ENCODE measurements at regions not wholly inside any gene's neighbourhood (a gene's known extent, or its start where the extent isn't known, plus 50 kb on each side); places are given as distances from the start of the nearest gene placed in this dataset.

GRCh38 chr9:129263836-129264235 is 85.8 kb upstream of the IER5L start:
- H3K27ac ChIP-seq = no peak overlapping the region
- no peak for TF ChIP-seq ZFX (IDR thresholded peaks at IDR 0.05; ENCODE audit: borderline replicate concordance)
- TF ChIP-seq, protein P1, sequence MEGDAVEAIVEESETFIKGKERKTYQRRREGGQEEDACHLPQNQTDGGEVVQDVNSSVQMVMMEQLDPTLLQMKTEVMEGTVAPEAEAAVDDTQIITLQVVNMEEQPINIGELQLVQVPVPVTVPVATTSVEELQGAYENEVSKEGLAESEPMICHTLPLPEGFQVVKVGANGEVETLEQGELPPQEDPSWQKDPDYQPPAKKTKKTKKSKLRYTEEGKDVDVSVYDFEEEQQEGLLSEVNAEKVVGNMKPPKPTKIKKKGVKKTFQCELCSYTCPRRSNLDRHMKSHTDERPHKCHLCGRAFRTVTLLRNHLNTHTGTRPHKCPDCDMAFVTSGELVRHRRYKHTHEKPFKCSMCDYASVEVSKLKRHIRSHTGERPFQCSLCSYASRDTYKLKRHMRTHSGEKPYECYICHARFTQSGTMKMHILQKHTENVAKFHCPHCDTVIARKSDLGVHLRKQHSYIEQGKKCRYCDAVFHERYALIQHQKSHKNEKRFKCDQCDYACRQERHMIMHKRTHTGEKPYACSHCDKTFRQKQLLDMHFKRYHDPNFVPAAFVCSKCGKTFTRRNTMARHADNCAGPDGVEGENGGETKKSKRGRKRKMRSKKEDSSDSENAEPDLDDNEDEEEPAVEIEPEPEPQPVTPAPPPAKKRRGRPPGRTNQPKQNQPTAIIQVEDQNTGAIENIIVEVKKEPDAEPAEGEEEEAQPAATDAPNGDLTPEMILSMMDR (IDR thresholded peaks at IDR 0.05) = no peak

GRCh38 chr9:129262261-129262660 is 84.2 kb upstream of the IER5L start:
- TF ChIP-seq, protein P1 (IDR thresholded peaks at IDR 0.05) = no peak
- no peak for TF ChIP-seq ZFX (IDR thresholded peaks at IDR 0.05; ENCODE audit: borderline replicate concordance)
- H3K27ac ChIP-seq = no peak overlapping the region

DNA sequence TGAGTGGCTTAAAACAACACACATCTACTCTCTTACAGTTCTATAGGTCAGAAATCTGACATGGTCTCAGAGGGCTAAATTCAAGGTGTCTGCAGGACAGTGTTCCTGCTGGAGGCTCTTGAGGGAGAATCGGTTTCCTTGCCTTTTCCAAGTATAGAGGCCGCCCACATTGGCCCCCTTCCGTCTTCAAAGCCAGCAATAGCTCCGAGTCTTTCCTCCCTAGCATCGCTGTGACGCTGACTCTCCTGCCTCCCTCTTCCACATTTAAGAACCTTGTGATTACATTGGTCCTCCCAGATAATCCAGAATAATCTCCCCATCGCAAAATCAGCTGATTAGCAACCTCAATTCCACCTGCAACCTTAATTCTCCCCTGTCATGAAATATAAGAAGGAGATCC is 81.3 kb upstream of the IER5L start:
- no peak for TF ChIP-seq ZFX (IDR thresholded peaks at IDR 0.05; ENCODE audit: borderline replicate concordance)
- TF ChIP-seq, protein P1 (IDR thresholded peaks at IDR 0.05) = no peak
- no peak overlapping the region for H3K27ac ChIP-seq

DNA sequence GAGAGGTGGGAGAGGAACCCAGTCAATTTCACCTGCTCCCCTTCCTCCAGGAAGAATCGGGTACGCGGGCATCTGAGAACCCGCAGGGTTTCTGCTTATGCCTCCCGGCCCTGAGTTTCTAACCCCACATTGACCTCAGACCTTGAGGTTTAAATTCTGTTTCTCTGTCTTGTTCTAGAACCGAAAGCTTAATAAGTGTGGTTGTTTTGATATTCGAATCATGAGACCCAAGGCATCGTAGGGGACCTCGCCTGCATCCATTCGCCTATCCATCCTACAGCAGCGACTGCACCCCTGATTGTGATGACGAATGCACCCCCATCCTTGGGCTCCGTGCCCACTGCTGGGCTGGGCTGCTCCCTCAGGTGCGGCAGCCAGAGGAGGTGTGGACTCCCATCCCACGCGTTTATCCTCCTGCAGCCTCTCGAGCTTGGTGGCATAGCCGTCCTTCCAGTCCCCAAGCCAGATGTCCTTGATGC is 80.8 kb upstream of the IER5L start:
- no peak for TF ChIP-seq ZFX (IDR thresholded peaks at IDR 0.05; ENCODE audit: borderline replicate concordance)
- TF ChIP-seq, protein P1 (IDR thresholded peaks at IDR 0.05) = no peak
- no peak overlapping the region for H3K27ac ChIP-seq

- no peak for TF ChIP-seq ZFX (IDR thresholded peaks at IDR 0.05; ENCODE audit: borderline replicate concordance)
- TF ChIP-seq, protein P1 (IDR thresholded peaks at IDR 0.05) = no peak
- H3K27ac ChIP-seq = no peak overlapping the region
These were observed 80.2 kb upstream of the IER5L start for GRCh38 chr9:129258124-129258822.

- no peak for TF ChIP-seq ZFX (IDR thresholded peaks at IDR 0.05; ENCODE audit: borderline replicate concordance)
- TF ChIP-seq, protein P1 (IDR thresholded peaks at IDR 0.05) = no peak
- H3K27ac ChIP-seq = no peak overlapping the region
These were observed 79.1 kb upstream of the IER5L start for GRCh38 chr9:129256959-129257713.

All from 22Rv1 (cell line).